Neural cell (in vitro differentiated cells): ENCODE measurements at regions not wholly inside any gene's neighbourhood (a gene's known extent, or its start where the extent isn't known, plus 50 kb on each side); places are given as distances from the start of the nearest gene placed in this dataset.

ENCODE experiments used
- CTCF ChIP-seq: fragments of 450-650 bp; IDR thresholded peaks from 2 replicates; pipeline ENCODE4 v1.5.1; 2014; ENCODE audit warnings: antibody characterized with exemption, mild to moderate bottlenecking, moderate library complexity; ENCODE audit not compliant: poor library complexity, severe bottlenecking
- EP300 ChIP-seq: fragments of 450-650 bp; conservative IDR thresholded peaks from 2 replicates; pipeline ENCODE4 v1.6.1; 2014; ENCODE audit warnings: antibody characterized with exemption, mild to moderate bottlenecking, moderate library complexity; ENCODE audit not compliant: poor library complexity, severe bottlenecking
- EZH2 ChIP-seq: fragments of 200-600, 300-800 bp; shearing (Covaris generic), sonication (generic); IDR thresholded peaks from 2 replicates; pipeline ENCODE4 v1.6.1; 2014; ENCODE audit warnings: antibody characterized with exemption, low read length, borderline replicate concordance, mild to moderate bottlenecking; ENCODE audit not compliant: insufficient read depth, poor library complexity, severe bottlenecking
- POLR2AphosphoS5 ChIP-seq: IDR thresholded peaks from 2 replicates; pipeline ENCODE4 v1.6.1; 2012
- RAD21 ChIP-seq: fragments of 450-650 bp; conservative IDR thresholded peaks from 2 replicates; pipeline ENCODE4 v1.6.1; 2014; ENCODE audit warnings: antibody characterized with exemption, mild to moderate bottlenecking, moderate library complexity
- TAF1 ChIP-seq: IDR thresholded peaks from 2 replicates; pipeline ENCODE4 v1.6.1; 2012; ENCODE audit warnings: low read depth

GRCh38 chr14:65206078-65206447 lies 103.7 kb upstream of the MAX start:
- TF ChIP-seq POLR2AphosphoS5 (no peak), CTCF (no peak), TAF1 (no peak), EZH2 (no peak), RAD21 (no peak), EP300 (no peak)
